ENCODE measurements at regions not wholly inside any gene's neighbourhood (a gene's known extent, or its start where the extent isn't known, plus 50 kb on each side); places are given as distances from the start of the nearest gene placed in this dataset.

DNA sequence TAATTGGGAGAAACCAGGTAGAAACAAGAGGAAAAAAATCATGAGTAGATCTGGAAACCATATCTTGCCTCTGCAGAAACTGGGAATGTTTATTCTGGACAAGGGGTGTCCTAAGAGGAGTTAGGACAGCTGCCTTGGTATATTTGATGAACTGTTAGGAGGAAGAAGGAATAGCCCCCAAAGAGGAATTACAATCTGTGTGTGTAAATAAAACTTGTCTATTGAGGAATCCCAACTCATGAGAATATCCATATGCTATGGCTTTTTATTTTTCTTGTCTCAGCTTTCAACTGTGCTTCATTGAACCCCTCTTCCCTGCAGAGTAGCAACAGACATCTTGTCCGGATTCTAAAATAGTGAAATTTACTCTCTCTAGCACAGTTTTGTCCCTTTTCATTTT lies 423.5 kb upstream of the SLC14A2 start:
- ChIA-PET POLR2A (no interaction called here), CTCF (ENCODE audit: low intra/inter-chr PET ratio, low total read pairs) (no interaction called here)
- DNase-seq (ENCODE audit: low spot score) (no peak), FAIRE-seq (no peak), ATAC-seq (no peak)
- in situ Hi-C loops (cut with HindIII; ENCODE audit: extremely low pct_ligation_motif_present, low pct_unique_long_range_greater_than_20kb), result no loop called here
- WGBS (ENCODE audit: low lambda C conversion rate), result 36% methylated on average over 1 of the region's 1 CpG
- Histone ChIP-seq H4K20me1 (ENCODE audit: insufficient read depth, low read length) (no peaks in the 10 kb centered on the region), H3K79me2 (ENCODE audit: insufficient read depth, low read length) (no peaks in the 10 kb centered on the region), H3K9ac (ENCODE audit: insufficient read depth, low read depth, low read length) (no peak overlapping the region), H2AFZ (ENCODE audit: low read length) (no peak overlapping the region), H3K4me2 (ENCODE audit: low read depth, low read length) (no peak overlapping the region), H3K27me3 (ENCODE audit: control insufficient read depth in 1 of 2, insufficient read depth in 2 of 2, low read length in 2 of 2) (no peaks in the 10 kb centered on the region), H3K4me3 (replicated peaks in 1 of 3; ENCODE audit: insufficient read depth in 1 of 3, low read depth in 2 of 3, low read length in 3 of 3) (no peak overlapping the region), H3K27ac (ENCODE audit: extremely low read length, insufficient read depth, low read length) (no peak overlapping the region), H3K4me1 (ENCODE audit: insufficient read depth, low read length) (no peaks in the 10 kb centered on the region), H3K9me3 (ENCODE audit: low read length) (no peaks in the 10 kb centered on the region), H3K36me3 (replicated peaks in 1 of 2; ENCODE audit: control insufficient read depth in 1 of 2, insufficient read depth in 2 of 2, low read length in 2 of 2) (no peaks in the 10 kb centered on the region)
- intact Hi-C loops (cut with micrococcal nuclease; ENCODE audit: unreplicated experiment), result no loop called here
- no TSS peak for BruUV-seq (replicated peaks)
- TF ChIP-seq SYNCRIP (IDR thresholded peaks at IDR 0.05; ENCODE audit: insufficient read depth, low read depth, low read length) (no peak), ZNF780A (CRISPR knock-in tag; IDR thresholded peaks at IDR 0.05) (no peak), MEIS1 (CRISPR knock-in tag; IDR thresholded peaks at IDR 0.05; ENCODE audit: borderline replicate concordance) (no peak), PAWR (CRISPR knock-in tag; IDR thresholded peaks at IDR 0.05; ENCODE audit: borderline replicate concordance) (no peak), ESRRA (CRISPR knock-in tag; IDR thresholded peaks at IDR 0.05; ENCODE audit: low read depth) (no peak), RFXAP (CRISPR knock-in tag; IDR thresholded peaks at IDR 0.05; ENCODE audit: borderline replicate concordance) (no peak), NR2F2 (IDR thresholded peaks at IDR 0.05; ENCODE audit: borderline replicate concordance, low read depth) (no peak)

DNA sequence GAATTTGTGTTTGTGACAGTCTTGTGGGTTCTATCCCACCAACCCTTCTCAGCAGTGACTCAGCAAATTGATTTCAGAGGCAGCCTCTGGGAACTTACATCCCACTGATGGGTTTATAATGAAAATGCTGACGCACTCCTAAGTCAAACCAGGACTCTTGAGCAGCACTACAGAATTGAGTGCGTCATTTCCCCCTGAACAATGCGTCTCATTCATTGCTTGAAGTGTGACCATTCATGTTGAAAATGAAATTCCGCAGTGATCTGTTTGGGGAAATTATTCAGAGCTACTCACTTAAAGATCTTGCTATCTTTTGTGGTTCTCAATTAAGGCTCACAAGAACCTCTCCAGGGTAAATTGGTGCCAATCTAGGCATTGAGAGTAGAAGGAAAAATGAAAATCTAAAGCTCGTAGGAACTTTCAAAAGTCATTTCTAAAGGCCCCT lies 417.7 kb upstream of the SLC14A2 start:
- no peaks in the 10 kb centered on the region for H3K36me3 ChIP-seq (replicated peaks in 1 of 2; ENCODE audit: control insufficient read depth in 1 of 2, insufficient read depth in 2 of 2, low read length in 2 of 2)
- no peaks in the 10 kb centered on the region; a peak in 1 of 5 replicates for H3K27me3 ChIP-seq (ENCODE audit: control insufficient read depth in 1 of 2, insufficient read depth in 2 of 2, low read length in 2 of 2)
- H2AFZ ChIP-seq (ENCODE audit: low read length), result no peak overlapping the region
- ChIA-PET POLR2A (no interaction called here), CTCF (ENCODE audit: low intra/inter-chr PET ratio, low total read pairs) (no interaction called here)
- no peaks in the 10 kb centered on the region for H4K20me1 ChIP-seq (ENCODE audit: insufficient read depth, low read length)
- BruUV-seq (replicated peaks), result no TSS peak
- H3K27ac ChIP-seq (ENCODE audit: extremely low read length, insufficient read depth, low read length), result no peak overlapping the region
- intact Hi-C loops (cut with micrococcal nuclease; ENCODE audit: unreplicated experiment), result no loop called here
- H3K9ac ChIP-seq (ENCODE audit: insufficient read depth, low read depth, low read length), result no peak overlapping the region
- WGBS (ENCODE audit: low lambda C conversion rate), result under 1% methylated on average over 5 of the region's 5 CpGs
- H3K4me1 ChIP-seq (ENCODE audit: insufficient read depth, low read length), result no peaks in the 10 kb centered on the region
- DNase-seq (ENCODE audit: low spot score) (no peak), FAIRE-seq (no peak), ATAC-seq (no peak)
- in situ Hi-C loops (cut with HindIII; ENCODE audit: extremely low pct_ligation_motif_present, low pct_unique_long_range_greater_than_20kb), result no loop called here
- H3K4me3 ChIP-seq (replicated peaks in 1 of 3; ENCODE audit: insufficient read depth in 1 of 3, low read depth in 2 of 3, low read length in 3 of 3), result no peak overlapping the region
- H3K9me3 ChIP-seq (ENCODE audit: low read length), result no peaks in the 10 kb centered on the region
- no peak overlapping the region for H3K4me2 ChIP-seq (ENCODE audit: low read depth, low read length)
- no peaks in the 10 kb centered on the region for H3K79me2 ChIP-seq (ENCODE audit: insufficient read depth, low read length)
- TF ChIP-seq, protein P1, sequence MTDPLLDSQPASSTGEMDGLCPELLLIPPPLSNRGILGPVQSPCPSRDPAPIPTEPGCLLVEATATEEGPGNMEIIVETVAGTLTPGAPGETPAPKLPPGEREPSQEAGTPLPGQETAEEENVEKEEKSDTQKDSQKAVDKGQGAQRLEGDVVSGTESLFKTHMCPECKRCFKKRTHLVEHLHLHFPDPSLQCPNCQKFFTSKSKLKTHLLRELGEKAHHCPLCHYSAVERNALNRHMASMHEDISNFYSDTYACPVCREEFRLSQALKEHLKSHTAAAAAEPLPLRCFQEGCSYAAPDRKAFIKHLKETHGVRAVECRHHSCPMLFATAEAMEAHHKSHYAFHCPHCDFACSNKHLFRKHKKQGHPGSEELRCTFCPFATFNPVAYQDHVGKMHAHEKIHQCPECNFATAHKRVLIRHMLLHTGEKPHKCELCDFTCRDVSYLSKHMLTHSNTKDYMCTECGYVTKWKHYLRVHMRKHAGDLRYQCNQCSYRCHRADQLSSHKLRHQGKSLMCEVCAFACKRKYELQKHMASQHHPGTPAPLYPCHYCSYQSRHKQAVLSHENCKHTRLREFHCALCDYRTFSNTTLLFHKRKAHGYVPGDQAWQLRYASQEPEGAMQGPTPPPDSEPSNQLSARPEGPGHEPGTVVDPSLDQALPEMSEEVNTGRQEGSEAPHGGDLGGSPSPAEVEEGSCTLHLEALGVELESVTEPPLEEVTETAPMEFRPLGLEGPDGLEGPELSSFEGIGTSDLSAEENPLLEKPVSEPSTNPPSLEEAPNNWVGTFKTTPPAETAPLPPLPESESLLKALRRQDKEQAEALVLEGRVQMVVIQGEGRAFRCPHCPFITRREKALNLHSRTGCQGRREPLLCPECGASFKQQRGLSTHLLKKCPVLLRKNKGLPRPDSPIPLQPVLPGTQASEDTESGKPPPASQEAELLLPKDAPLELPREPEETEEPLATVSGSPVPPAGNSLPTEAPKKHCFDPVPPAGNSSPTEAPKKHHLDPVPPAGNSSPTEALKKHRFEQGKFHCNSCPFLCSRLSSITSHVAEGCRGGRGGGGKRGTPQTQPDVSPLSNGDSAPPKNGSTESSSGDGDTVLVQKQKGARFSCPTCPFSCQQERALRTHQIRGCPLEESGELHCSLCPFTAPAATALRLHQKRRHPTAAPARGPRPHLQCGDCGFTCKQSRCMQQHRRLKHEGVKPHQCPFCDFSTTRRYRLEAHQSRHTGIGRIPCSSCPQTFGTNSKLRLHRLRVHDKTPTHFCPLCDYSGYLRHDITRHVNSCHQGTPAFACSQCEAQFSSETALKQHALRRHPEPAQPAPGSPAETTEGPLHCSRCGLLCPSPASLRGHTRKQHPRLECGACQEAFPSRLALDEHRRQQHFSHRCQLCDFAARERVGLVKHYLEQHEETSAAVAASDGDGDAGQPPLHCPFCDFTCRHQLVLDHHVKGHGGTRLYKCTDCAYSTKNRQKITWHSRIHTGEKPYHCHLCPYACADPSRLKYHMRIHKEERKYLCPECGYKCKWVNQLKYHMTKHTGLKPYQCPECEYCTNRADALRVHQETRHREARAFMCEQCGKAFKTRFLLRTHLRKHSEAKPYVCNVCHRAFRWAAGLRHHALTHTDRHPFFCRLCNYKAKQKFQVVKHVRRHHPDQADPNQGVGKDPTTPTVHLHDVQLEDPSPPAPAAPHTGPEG (CRISPR knock-in tag; IDR thresholded peaks at IDR 0.05), result no peak
- TF ChIP-seq, protein P2, sequence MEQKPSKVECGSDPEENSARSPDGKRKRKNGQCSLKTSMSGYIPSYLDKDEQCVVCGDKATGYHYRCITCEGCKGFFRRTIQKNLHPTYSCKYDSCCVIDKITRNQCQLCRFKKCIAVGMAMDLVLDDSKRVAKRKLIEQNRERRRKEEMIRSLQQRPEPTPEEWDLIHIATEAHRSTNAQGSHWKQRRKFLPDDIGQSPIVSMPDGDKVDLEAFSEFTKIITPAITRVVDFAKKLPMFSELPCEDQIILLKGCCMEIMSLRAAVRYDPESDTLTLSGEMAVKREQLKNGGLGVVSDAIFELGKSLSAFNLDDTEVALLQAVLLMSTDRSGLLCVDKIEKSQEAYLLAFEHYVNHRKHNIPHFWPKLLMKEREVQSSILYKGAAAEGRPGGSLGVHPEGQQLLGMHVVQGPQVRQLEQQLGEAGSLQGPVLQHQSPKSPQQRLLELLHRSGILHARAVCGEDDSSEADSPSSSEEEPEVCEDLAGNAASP (CRISPR knock-in tag; IDR thresholded peaks at IDR 0.05; ENCODE audit: borderline replicate concordance), result no peak
- TF ChIP-seq MAZ (IDR thresholded peaks at IDR 0.05; ENCODE audit: borderline replicate concordance, low read depth, low read length) (no peak), MAZ (CRISPR knock-in tag; IDR thresholded peaks at IDR 0.05; ENCODE audit: low read depth) (no peak), GTF3A (CRISPR knock-in tag; conservative IDR thresholded peaks at IDR 0.05) (no peak), MAFF (IDR thresholded peaks at IDR 0.05; ENCODE audit: low read depth, low read length) (0 out of 2 replicates have a peak, but pooled peaks have one; percentile 35)
